GM19455 (cell line): ENCODE measurements at regions not wholly inside any gene's neighbourhood (a gene's known extent, or its start where the extent isn't known, plus 50 kb on each side); places are given as distances from the start of the nearest gene placed in this dataset.

Experiments used
- ATAC-seq: cut with Tn5 transposase; IDR thresholded peaks from one replicate; pipeline ENCODE4 v1.9.1; 2021; ENCODE audit not compliant: unreplicated experiment

GRCh38 chr9:120221844-120222243 lies 358.1 kb downstream of the CDK5RAP2 start:
- ATAC-seq, result no peak

GRCh38 chr9:120214332-120214731 lies 365.6 kb downstream of the CDK5RAP2 start:
- ATAC-seq, result no peak

GRCh38 chr9:120212853-120213200 lies 367.1 kb downstream of the CDK5RAP2 start:
- ATAC-seq, result no peak

- ATAC-seq, result no peak
These were observed 367.7 kb downstream of the CDK5RAP2 start for GRCh38 chr9:120212153-120212852.

- ATAC-seq, result no peak
These were observed 369.7 kb downstream of the CDK5RAP2 start for GRCh38 chr9:120210274-120210673.

- ATAC-seq, result no peak
These were observed 376.9 kb downstream of the CDK5RAP2 start for GRCh38 chr9:120202856-120203654.

GRCh38 chr9:120198027-120198426 lies 381.9 kb downstream of the CDK5RAP2 start:
- no peak for ATAC-seq

GRCh38 chr9:120197605-120198004 lies 382.4 kb downstream of the CDK5RAP2 start:
- ATAC-seq, result no peak

GRCh38 chr9:120191141-120191540 lies 388.8 kb downstream of the CDK5RAP2 start:
- no peak for ATAC-seq

GRCh38 chr9:120187758-120188157 lies 392.2 kb downstream of the CDK5RAP2 start:
- no peak for ATAC-seq

- ATAC-seq, result no peak
These were observed 393.7 kb downstream of the CDK5RAP2 start for GRCh38 chr9:120186276-120186675.

GRCh38 chr9:120184266-120184665 lies 395.7 kb downstream of the CDK5RAP2 start:
- no peak for ATAC-seq

GRCh38 chr9:120183615-120184014 lies 396.4 kb downstream of the CDK5RAP2 start:
- no peak for ATAC-seq

- ATAC-seq, result no peak
These were observed 398.0 kb downstream of the CDK5RAP2 start for GRCh38 chr9:120182011-120182410.

- ATAC-seq, result no peak
These were observed 402.8 kb downstream of the CDK5RAP2 start for GRCh38 chr9:120177121-120177520.

- ATAC-seq, result no peak
These were observed 404.9 kb downstream of the CDK5RAP2 start for GRCh38 chr9:120175031-120175430.

GRCh38 chr9:120161776-120162175 lies 418.2 kb downstream of the CDK5RAP2 start:
- ATAC-seq, result no peak

GRCh38 chr9:120158221-120158620 lies 421.7 kb downstream of the CDK5RAP2 start:
- no peak for ATAC-seq

GRCh38 chr9:120156376-120156775 lies 423.6 kb downstream of the CDK5RAP2 start:
- no peak for ATAC-seq

- no peak for ATAC-seq
These were observed 426.7 kb downstream of the CDK5RAP2 start for GRCh38 chr9:120153258-120153657.

- no peak for ATAC-seq
These were observed 427.7 kb downstream of the CDK5RAP2 start for GRCh38 chr9:120152295-120152694.

- no peak for ATAC-seq
These were observed 428.2 kb downstream of the CDK5RAP2 start for GRCh38 chr9:120151806-120152205.
